Liver (tissue), 8 donors: ENCODE measurements at regions not wholly inside any gene's neighbourhood (a gene's known extent, or its start where the extent isn't known, plus 50 kb on each side); places are given as distances from the start of the nearest gene placed in this dataset.
"Not testable (repeated sequence)": the region's sequence is repeated elsewhere in the genome, so short reads cannot be mapped to it uniquely, and the experiment has no call there.

Experiments used
- DNase-seq: peaks from one replicate; pipeline ENCODE4 v3.0.0-alpha.2; 2017; ENCODE audit warnings: low spot score
- H3K27ac ChIP-seq, 2 donors: one replicate each; pipeline ENCODE4 v1.7.0; 2013; ENCODE audit warnings: inconsistent platforms in 2 of 2, low read length in 2 of 2, control low read depth in 1 of 2, low read depth in 1 of 2, mild to moderate bottlenecking in 1 of 2
- H3K27me3 ChIP-seq, 4 donors: one replicate each; pipeline versions ENCODE4 v1.6.1 to v1.7.0; 2013; ENCODE audit warnings: low read length in 3 of 4, inconsistent platforms in 1 of 4, mild to moderate bottlenecking in 1 of 4, moderate library complexity in 1 of 4; ENCODE audit not compliant: control insufficient read depth in 4 of 4, insufficient read depth in 4 of 4
- H3K36me3 ChIP-seq, 4 donors: one replicate each; pipeline versions ENCODE4 v1.6.1 to v1.7.0; 2013; ENCODE audit warnings: low read length in 3 of 4, mild to moderate bottlenecking in 3 of 4, low read depth in 1 of 4, moderate library complexity in 1 of 4; ENCODE audit not compliant: control insufficient read depth in 4 of 4, insufficient read depth in 3 of 4
- H3K4me1 ChIP-seq, 4 donors: one replicate each; pipeline versions ENCODE4 v1.6.1 to v1.7.0; 2013; ENCODE audit warnings: low read length in 3 of 4, mild to moderate bottlenecking in 3 of 4, moderate library complexity in 1 of 4; ENCODE audit not compliant: control insufficient read depth in 4 of 4, insufficient read depth in 4 of 4
- H3K4me3 ChIP-seq, 3 donors: one replicate each; pipeline versions ENCODE4 v1.6.1 to v1.7.0; 2013; ENCODE audit warnings: low read length in 3 of 3, control low read depth in 1 of 3, low read depth in 1 of 3, mild to moderate bottlenecking in 1 of 3
- H3K9ac ChIP-seq, 2 donors: one replicate each; pipeline ENCODE4 v1.7.0; 2013; ENCODE audit warnings: low read length in 2 of 2, mild to moderate bottlenecking in 2 of 2, moderate library complexity in 2 of 2, control low read depth in 1 of 2, low read depth in 1 of 2
- H3K9me3 ChIP-seq, 4 donors: one replicate each; pipeline versions ENCODE4 v1.6.1 to v1.7.0; 2013; ENCODE audit warnings: low read length in 3 of 4; ENCODE audit not compliant: control insufficient read depth in 4 of 4
- EGR1 ChIP-seq, 2 donors: IDR thresholded peaks; 2 replicates each; pipeline ENCODE4 v1.6.1; 2016 to 2018; ENCODE audit warnings: antibody characterized with exemption in 2 of 2, low read depth in 2 of 2
- FOXA2 ChIP-seq: IDR thresholded peaks from 2 replicates; pipeline ENCODE4 v1.6.1; 2016; ENCODE audit warnings: antibody characterized with exemption
- GABPA ChIP-seq, 2 donors: IDR thresholded peaks in 1 of 2; conservative IDR thresholded peaks in 1 of 2; 2 replicates each; pipeline ENCODE4 v1.6.1; 2016; ENCODE audit warnings: antibody characterized with exemption in 2 of 2, mild to moderate bottlenecking in 1 of 2, moderate library complexity in 1 of 2
- HNF4A ChIP-seq, 2 donors: conservative IDR thresholded peaks; 2 replicates each; pipeline ENCODE4 v1.6.1; 2016; ENCODE audit warnings: antibody characterized with exemption in 2 of 2, mild to moderate bottlenecking in 2 of 2
- HNF4G ChIP-seq: IDR thresholded peaks from 2 replicates; pipeline ENCODE4 v1.6.1; 2016; ENCODE audit warnings: antibody characterized with exemption
- JUND ChIP-seq, 2 donors: IDR thresholded peaks; 2 replicates each; pipeline ENCODE4 v1.6.1; 2016; ENCODE audit warnings: antibody characterized with exemption in 2 of 2
- MAX ChIP-seq: IDR thresholded peaks from 2 replicates; pipeline ENCODE4 v1.6.1; 2016; ENCODE audit warnings: antibody characterized with exemption
- NR2F2 ChIP-seq: IDR thresholded peaks from 2 replicates; pipeline ENCODE4 v1.6.1; 2016; ENCODE audit warnings: antibody characterized with exemption
- RAD21 ChIP-seq, 2 donors: IDR thresholded peaks; 2 replicates each; pipeline ENCODE4 v1.6.1; 2016; ENCODE audit warnings: antibody characterized with exemption in 2 of 2, mild to moderate bottlenecking in 2 of 2
- RXRA ChIP-seq, 2 donors: IDR thresholded peaks; 2 replicates each; pipeline ENCODE4 v1.6.1; 2017 to 2018; ENCODE audit warnings: antibody characterized with exemption in 2 of 2, mild to moderate bottlenecking in 1 of 2
- SP1 ChIP-seq: IDR thresholded peaks from 2 replicates; pipeline ENCODE4 v1.6.1; 2018; ENCODE audit warnings: antibody characterized with exemption, mild to moderate bottlenecking
- TAF1 ChIP-seq: conservative IDR thresholded peaks from 2 replicates; pipeline ENCODE4 v1.6.1; 2016; ENCODE audit warnings: antibody characterized with exemption, mild to moderate bottlenecking
- WGBS: extraction: QIAGEN DNeasy Blood & Tissue Kit; methylation state at CpG from one replicate; pipeline ENCODE4 v1.1.7; 2013; 5-methylcytosine and 5-hydroxymethylcytosine counted together
- TF ChIP-seq, protein P1 (sequence below): IDR thresholded peaks from 2 replicates; pipeline ENCODE4 v1.6.1; 2016; ENCODE audit warnings: antibody characterized with exemption, mild to moderate bottlenecking
- TF ChIP-seq, protein P2 (sequence below): fragments of 150-350 bp; IDR thresholded peaks from 2 replicates; pipeline ENCODE4 v1.5.1; 2017; ENCODE audit warnings: improper control_type of control experiment, low read depth, low read length; ENCODE audit not compliant: missing input control
- donor health status: healthy.
- donor health status: healthy.
- donor health status: healthy.
- donor health status: healthy.
- donor health status: healthy.

GRCh38 chr2:184162426-184162825, 435.9 kb upstream of the ZNF804A start:
- WGBS: 74% methylated on average over 2 of the region's 2 CpGs
- Histone ChIP-seq H3K4me1 (no peaks in the 10 kb centered on the region), H3K27ac (no peak overlapping the region), H3K9ac (no peak overlapping the region), H3K36me3 (no peaks in the 10 kb centered on the region), H3K9me3 (no peaks in the 10 kb centered on the region), H3K27me3 (no peaks in the 10 kb centered on the region), H3K4me3 (no peak overlapping the region)
- TF ChIP-seq RXRA (IDR thresholded peaks at IDR 0.05) (no peak), RAD21 (IDR thresholded peaks at IDR 0.05) (no peak), HNF4G (no peak)
- DNase-seq: no peak

DNA sequence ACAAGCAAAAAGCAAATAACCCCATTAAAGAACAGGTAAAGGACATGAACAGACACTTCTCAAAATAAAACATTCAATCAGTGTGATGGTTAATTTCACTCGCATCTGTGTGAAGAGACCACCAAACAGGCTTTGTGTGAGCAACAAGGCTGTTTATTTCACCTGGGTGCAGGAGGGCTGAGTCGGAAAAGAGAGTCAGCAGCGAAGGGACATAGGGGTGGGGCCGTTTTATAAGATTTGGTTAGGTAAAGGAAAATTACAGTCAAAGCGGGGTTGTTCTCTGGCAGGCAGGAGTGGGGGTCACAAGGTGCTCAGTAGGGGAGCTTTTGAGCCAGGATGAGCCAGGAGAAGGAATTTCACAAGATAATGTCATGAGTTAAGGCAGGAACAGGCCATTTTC, 429.5 kb upstream of the ZNF804A start:
- H3K27me3 ChIP-seq, H3K27ac ChIP-seq, H3K36me3 ChIP-seq, H3K9ac ChIP-seq, H3K4me1 ChIP-seq, DNase-seq, H3K9me3 ChIP-seq, H3K4me3 ChIP-seq: not testable (repeated sequence)
- 76% methylated on average over 5 of the region's 5 CpGs for WGBS

DNA sequence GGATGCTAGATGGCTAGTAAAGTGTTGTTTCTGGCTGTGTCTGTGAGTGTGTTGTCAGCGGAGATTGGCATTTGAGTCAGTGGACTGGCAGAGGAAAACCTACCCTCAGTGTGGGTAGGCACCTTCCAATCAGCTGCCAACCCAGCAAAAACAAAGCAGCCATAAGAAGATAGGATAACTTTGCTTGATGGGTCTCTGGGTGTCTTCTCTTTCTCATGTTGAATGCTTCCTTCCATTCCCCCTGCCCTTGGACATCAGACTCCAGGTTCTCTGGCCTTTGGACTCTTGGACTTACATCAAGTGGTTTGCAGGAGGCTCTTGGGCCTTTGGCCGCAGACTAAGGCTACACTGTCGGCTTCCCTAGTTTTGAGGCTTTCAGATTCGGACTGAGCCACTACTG, 429.0 kb upstream of the ZNF804A start:
- TF ChIP-seq HNF4A (conservative IDR thresholded peaks at IDR 0.05) (peak; percentile 41 to 49), GABPA (IDR thresholded peaks at IDR 0.05 in 1 of 2, conservative IDR thresholded peaks at IDR 0.05 in 1 of 2) (no peak)
- no peaks in the 10 kb centered on the region for H3K36me3 ChIP-seq
- WGBS: 61% methylated on average over 4 of the region's 4 CpGs
- peaks cover 0 to 3% (median 0%) of the 10 kb centered on the region in 4 donors for H3K4me1 ChIP-seq
- no peaks in the 10 kb centered on the region for H3K27me3 ChIP-seq
- no peak for DNase-seq
- no peaks in the 10 kb centered on the region for H3K9me3 ChIP-seq
- no peak overlapping the region for H3K27ac ChIP-seq
- H3K9ac ChIP-seq: no peak overlapping the region
- H3K4me3 ChIP-seq: no peak overlapping the region

DNA sequence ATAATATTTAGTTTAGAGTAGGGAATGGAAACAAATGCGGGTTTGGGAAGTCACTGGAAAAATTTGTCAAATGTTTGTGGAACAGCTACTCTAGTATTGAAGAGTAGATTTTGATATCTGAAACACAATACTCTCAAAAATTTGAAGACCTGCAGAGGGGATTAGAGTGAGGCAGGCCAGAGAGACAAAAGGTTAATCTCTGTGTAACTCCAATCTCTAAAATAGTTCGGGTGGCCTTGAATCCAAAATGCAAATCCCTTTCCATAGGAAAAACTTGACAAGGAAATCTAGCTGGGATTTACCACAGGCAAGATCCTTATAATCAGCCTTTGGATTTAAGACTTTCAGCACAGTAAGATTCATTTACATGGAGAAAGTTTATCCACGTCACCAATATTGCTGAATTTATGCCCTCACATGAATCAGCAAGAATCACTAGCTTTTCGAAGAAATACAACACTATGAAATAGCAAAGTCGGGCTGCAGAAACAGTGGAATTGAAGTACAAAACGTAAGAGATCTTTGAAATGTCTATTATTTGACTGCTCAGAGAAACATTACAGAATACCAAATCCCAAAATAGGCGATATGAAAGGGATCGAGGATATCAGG, 423.7 kb upstream of the ZNF804A start:
- Histone ChIP-seq H3K27me3 (no peaks in the 10 kb centered on the region), H3K9me3 (no peaks in the 10 kb centered on the region), H3K9ac (no peak overlapping the region), H3K36me3 (no peaks in the 10 kb centered on the region), H3K27ac (no peak overlapping the region), H3K4me1 (peaks cover 0 to 6% (median 0%) of the 10 kb centered on the region in 4 donors), H3K4me3 (no peak overlapping the region)
- no peak for TF ChIP-seq HNF4A (conservative IDR thresholded peaks at IDR 0.05)
- no peak for TF ChIP-seq JUND (IDR thresholded peaks at IDR 0.05)
- TF ChIP-seq NR2F2: no peak
- no peak for TF ChIP-seq FOXA2
- no peak for TF ChIP-seq SP1
- no peak for TF ChIP-seq GABPA (IDR thresholded peaks at IDR 0.05 in 1 of 2, conservative IDR thresholded peaks at IDR 0.05 in 1 of 2)
- no peak for TF ChIP-seq TAF1
- 81% methylated on average over 8 of the region's 8 CpGs for WGBS
- DNase-seq: no peak

- H3K9ac ChIP-seq: no peak overlapping the region
- TF ChIP-seq EGR1 (IDR thresholded peaks at IDR 0.05; ENCODE audit: low read depth in 2 of 2): no peak
- no peak for TF ChIP-seq RXRA (IDR thresholded peaks at IDR 0.05)
- TF ChIP-seq HNF4G: no peak
- TF ChIP-seq FOXA2: no peak
- TF ChIP-seq RAD21 (IDR thresholded peaks at IDR 0.05): no peak
- no peak for TF ChIP-seq GABPA (IDR thresholded peaks at IDR 0.05 in 1 of 2, conservative IDR thresholded peaks at IDR 0.05 in 1 of 2)
- no peak for TF ChIP-seq TAF1
- TF ChIP-seq MAX: no peak
- TF ChIP-seq, protein P1, sequence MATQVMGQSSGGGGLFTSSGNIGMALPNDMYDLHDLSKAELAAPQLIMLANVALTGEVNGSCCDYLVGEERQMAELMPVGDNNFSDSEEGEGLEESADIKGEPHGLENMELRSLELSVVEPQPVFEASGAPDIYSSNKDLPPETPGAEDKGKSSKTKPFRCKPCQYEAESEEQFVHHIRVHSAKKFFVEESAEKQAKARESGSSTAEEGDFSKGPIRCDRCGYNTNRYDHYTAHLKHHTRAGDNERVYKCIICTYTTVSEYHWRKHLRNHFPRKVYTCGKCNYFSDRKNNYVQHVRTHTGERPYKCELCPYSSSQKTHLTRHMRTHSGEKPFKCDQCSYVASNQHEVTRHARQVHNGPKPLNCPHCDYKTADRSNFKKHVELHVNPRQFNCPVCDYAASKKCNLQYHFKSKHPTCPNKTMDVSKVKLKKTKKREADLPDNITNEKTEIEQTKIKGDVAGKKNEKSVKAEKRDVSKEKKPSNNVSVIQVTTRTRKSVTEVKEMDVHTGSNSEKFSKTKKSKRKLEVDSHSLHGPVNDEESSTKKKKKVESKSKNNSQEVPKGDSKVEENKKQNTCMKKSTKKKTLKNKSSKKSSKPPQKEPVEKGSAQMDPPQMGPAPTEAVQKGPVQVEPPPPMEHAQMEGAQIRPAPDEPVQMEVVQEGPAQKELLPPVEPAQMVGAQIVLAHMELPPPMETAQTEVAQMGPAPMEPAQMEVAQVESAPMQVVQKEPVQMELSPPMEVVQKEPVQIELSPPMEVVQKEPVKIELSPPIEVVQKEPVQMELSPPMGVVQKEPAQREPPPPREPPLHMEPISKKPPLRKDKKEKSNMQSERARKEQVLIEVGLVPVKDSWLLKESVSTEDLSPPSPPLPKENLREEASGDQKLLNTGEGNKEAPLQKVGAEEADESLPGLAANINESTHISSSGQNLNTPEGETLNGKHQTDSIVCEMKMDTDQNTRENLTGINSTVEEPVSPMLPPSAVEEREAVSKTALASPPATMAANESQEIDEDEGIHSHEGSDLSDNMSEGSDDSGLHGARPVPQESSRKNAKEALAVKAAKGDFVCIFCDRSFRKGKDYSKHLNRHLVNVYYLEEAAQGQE: no peak
- TF ChIP-seq, protein P2, sequence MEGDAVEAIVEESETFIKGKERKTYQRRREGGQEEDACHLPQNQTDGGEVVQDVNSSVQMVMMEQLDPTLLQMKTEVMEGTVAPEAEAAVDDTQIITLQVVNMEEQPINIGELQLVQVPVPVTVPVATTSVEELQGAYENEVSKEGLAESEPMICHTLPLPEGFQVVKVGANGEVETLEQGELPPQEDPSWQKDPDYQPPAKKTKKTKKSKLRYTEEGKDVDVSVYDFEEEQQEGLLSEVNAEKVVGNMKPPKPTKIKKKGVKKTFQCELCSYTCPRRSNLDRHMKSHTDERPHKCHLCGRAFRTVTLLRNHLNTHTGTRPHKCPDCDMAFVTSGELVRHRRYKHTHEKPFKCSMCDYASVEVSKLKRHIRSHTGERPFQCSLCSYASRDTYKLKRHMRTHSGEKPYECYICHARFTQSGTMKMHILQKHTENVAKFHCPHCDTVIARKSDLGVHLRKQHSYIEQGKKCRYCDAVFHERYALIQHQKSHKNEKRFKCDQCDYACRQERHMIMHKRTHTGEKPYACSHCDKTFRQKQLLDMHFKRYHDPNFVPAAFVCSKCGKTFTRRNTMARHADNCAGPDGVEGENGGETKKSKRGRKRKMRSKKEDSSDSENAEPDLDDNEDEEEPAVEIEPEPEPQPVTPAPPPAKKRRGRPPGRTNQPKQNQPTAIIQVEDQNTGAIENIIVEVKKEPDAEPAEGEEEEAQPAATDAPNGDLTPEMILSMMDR: no peak
These were observed 420.1 kb upstream of the ZNF804A start for GRCh38 chr2:184178229-184178628.

More at GRCh38 chr2:184178229-184178628, 420.1 kb upstream of the ZNF804A start:
- WGBS: 55% methylated on average over 3 of the region's 3 CpGs
- H3K27me3 ChIP-seq: no peaks in the 10 kb centered on the region
- H3K4me3 ChIP-seq: no peak overlapping the region
- peaks cover 0 to 6% (median 0%) of the 10 kb centered on the region in 4 donors for H3K4me1 ChIP-seq
- DNase-seq: no peak
- no peaks in the 10 kb centered on the region for H3K36me3 ChIP-seq
- no peaks in the 10 kb centered on the region for H3K9me3 ChIP-seq
- H3K27ac ChIP-seq: no peak overlapping the region
